ENCODE measurements at regions not wholly inside any gene's neighbourhood (a gene's known extent, or its start where the extent isn't known, plus 50 kb on each side); places are given as distances from the start of the nearest gene placed in this dataset.

DNA sequence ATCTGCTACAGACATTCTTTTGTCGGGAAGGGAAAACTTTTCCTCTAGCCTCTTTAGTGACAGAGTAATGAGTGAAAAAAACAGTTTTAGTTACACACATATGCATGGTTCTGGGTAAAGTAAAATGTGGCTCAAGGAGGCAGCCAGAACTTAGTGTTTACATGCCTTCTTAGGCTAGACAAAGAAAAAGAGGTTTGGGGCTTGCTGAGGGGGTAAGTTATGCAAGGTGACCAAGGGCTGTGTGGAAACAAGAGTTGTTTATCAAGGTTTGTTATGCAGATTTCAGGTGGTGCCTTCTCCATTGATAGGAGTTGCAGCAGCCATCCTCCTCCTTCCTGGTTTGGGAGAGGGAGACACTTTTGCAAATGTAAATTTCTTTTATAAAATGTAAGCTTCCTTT, 66.5 kb upstream of the RAB3GAP2 start:
- TF ChIP-seq, protein P1, sequence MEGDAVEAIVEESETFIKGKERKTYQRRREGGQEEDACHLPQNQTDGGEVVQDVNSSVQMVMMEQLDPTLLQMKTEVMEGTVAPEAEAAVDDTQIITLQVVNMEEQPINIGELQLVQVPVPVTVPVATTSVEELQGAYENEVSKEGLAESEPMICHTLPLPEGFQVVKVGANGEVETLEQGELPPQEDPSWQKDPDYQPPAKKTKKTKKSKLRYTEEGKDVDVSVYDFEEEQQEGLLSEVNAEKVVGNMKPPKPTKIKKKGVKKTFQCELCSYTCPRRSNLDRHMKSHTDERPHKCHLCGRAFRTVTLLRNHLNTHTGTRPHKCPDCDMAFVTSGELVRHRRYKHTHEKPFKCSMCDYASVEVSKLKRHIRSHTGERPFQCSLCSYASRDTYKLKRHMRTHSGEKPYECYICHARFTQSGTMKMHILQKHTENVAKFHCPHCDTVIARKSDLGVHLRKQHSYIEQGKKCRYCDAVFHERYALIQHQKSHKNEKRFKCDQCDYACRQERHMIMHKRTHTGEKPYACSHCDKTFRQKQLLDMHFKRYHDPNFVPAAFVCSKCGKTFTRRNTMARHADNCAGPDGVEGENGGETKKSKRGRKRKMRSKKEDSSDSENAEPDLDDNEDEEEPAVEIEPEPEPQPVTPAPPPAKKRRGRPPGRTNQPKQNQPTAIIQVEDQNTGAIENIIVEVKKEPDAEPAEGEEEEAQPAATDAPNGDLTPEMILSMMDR (IDR thresholded peaks at IDR 0.05; ENCODE audit: low read depth, low read length) = no peak
- TF ChIP-seq EZH2phosphoT487 (IDR thresholded peaks at IDR 0.05; ENCODE audit: low read depth) = no peak

All from OCI-LY3 (cell line).